H9 (cell line): ENCODE measurements at regions not wholly inside any gene's neighbourhood (a gene's known extent, or its start where the extent isn't known, plus 50 kb on each side); places are given as distances from the start of the nearest gene placed in this dataset.
A peak's percentile ranks its signal among the peaks of the same experiment; 100 is the strongest.

Source experiments
- DNase-seq: peaks from one replicate; pipeline ENCODE4 v3.0.0-alpha.2; 2017
- H2AFZ ChIP-seq: one replicate; pipeline ENCODE4 v1.6.1; 2013; ENCODE audit warnings: mild to moderate bottlenecking, low read length, control low read depth, moderate library complexity
- H2AK5ac ChIP-seq: 2 replicates; pipeline ENCODE4 v1.6.1; 2013; ENCODE audit warnings: low read length, control low read depth, mixed read lengths; ENCODE audit not compliant: insufficient read length
- H2BK120ac ChIP-seq: one replicate; pipeline ENCODE4 v1.6.1; 2013; ENCODE audit warnings: low read depth, mild to moderate bottlenecking, low read length, control low read depth, inconsistent platforms; ENCODE audit not compliant: poor library complexity, severe bottlenecking
- H2BK12ac ChIP-seq: 2 replicates; pipeline ENCODE4 v1.6.1; 2013; ENCODE audit warnings: low read length, control low read depth, mixed read lengths, low read depth; ENCODE audit not compliant: insufficient read length
- H2BK15ac ChIP-seq: 2 replicates; pipeline ENCODE4 v1.6.1; 2013; ENCODE audit warnings: low read depth, low read length, control low read depth
- H2BK20ac ChIP-seq: one replicate; pipeline ENCODE4 v1.6.1; 2013; ENCODE audit warnings: low read depth, mild to moderate bottlenecking, low read length, control low read depth, inconsistent platforms; ENCODE audit not compliant: poor library complexity, severe bottlenecking
- H2BK5ac ChIP-seq: 2 replicates; pipeline ENCODE4 v1.6.1; 2013; ENCODE audit warnings: low read length, control low read depth, mixed read lengths; ENCODE audit not compliant: insufficient read length
- H3K14ac ChIP-seq: 2 replicates; pipeline ENCODE4 v1.6.1; 2013; ENCODE audit warnings: low read length, control low read depth; ENCODE audit not compliant: insufficient read depth
- H3K18ac ChIP-seq: 2 replicates; pipeline ENCODE4 v1.6.1; 2013; ENCODE audit warnings: low read depth, mild to moderate bottlenecking, mixed read lengths, low read length, control low read depth; ENCODE audit not compliant: insufficient read length
- H3K23ac ChIP-seq: 2 replicates; pipeline ENCODE4 v1.6.1; 2013; ENCODE audit warnings: low read length, control low read depth, mixed read lengths, low read depth; ENCODE audit not compliant: insufficient read length
- H3K23me2 ChIP-seq: 2 replicates; pipeline ENCODE4 v1.6.1; 2013; ENCODE audit warnings: low read depth, mild to moderate bottlenecking, mixed read lengths, low read length, control low read depth; ENCODE audit not compliant: insufficient read length, poor library complexity, severe bottlenecking
- H3K27ac ChIP-seq: 2 replicates; pipeline ENCODE4 v1.5.1; 2013; ENCODE audit warnings: low read length, control low read depth, mixed read lengths, low read depth; ENCODE audit not compliant: insufficient read length
- H3K27me3 ChIP-seq: 2 replicates; pipeline ENCODE4 v1.6.1; 2013; ENCODE audit warnings: low read length, control low read depth, inconsistent platforms; ENCODE audit not compliant: insufficient read depth
- H3K4ac ChIP-seq: 2 replicates; pipeline ENCODE4 v1.6.1; 2013; ENCODE audit warnings: low read depth, mild to moderate bottlenecking, control low read depth, inconsistent platforms, low read length, moderate library complexity
- H3K4me1 ChIP-seq: 2 replicates; pipeline ENCODE4 v1.6.1; 2013; ENCODE audit warnings: low read length, control low read depth, inconsistent platforms; ENCODE audit not compliant: insufficient read depth
- H3K4me2 ChIP-seq: 2 replicates; pipeline ENCODE4 v1.6.1; 2013; ENCODE audit warnings: low read length, control low read depth, mixed read lengths; ENCODE audit not compliant: insufficient read length, insufficient read depth
- H3K56ac ChIP-seq: 2 replicates; pipeline ENCODE4 v1.6.1; 2013; ENCODE audit warnings: low read depth, mild to moderate bottlenecking, mixed read lengths, low read length, control low read depth; ENCODE audit not compliant: insufficient read length
- H3K79me1 ChIP-seq: 2 replicates; pipeline ENCODE4 v1.6.1; 2013; ENCODE audit warnings: low read depth, mild to moderate bottlenecking, moderate library complexity, low read length, control low read depth, inconsistent platforms; ENCODE audit not compliant: insufficient read depth, poor library complexity, severe bottlenecking
- H3K79me2 ChIP-seq: 2 replicates; pipeline ENCODE4 v1.6.1; 2013; ENCODE audit warnings: low read length, control low read depth, inconsistent platforms; ENCODE audit not compliant: insufficient read depth
- H3K9ac ChIP-seq: 2 replicates; pipeline ENCODE4 v1.6.1; 2013; ENCODE audit warnings: low read length, control low read depth, mixed read lengths; ENCODE audit not compliant: insufficient read length; ENCODE audit errors: extremely low read depth
- H3K9me3 ChIP-seq: one replicate; pipeline ENCODE4 v1.6.1; 2013; ENCODE audit warnings: low read depth, low read length, inconsistent platforms; ENCODE audit not compliant: control insufficient read depth
- H3T11ph ChIP-seq: one replicate; pipeline ENCODE4 v1.6.1; 2013; ENCODE audit warnings: mild to moderate bottlenecking, low read length, control low read depth, inconsistent platforms
- H4K20me1 ChIP-seq: one replicate; pipeline ENCODE4 v1.6.1; 2013; ENCODE audit not compliant: control insufficient read depth, insufficient read length, insufficient read depth
- H4K5ac ChIP-seq: 2 replicates; pipeline ENCODE4 v1.6.1; 2013; ENCODE audit warnings: low read depth, mild to moderate bottlenecking, mixed read lengths, low read length, control low read depth; ENCODE audit not compliant: insufficient read length
- H4K8ac ChIP-seq: replicated peaks from 2 replicates; pipeline ENCODE4 v1.6.1; 2013; ENCODE audit warnings: low read length, control low read depth, mixed read lengths, low read depth; ENCODE audit not compliant: insufficient read length
- H4K91ac ChIP-seq: 2 replicates; pipeline ENCODE4 v1.6.1; 2013; ENCODE audit warnings: low read depth, mild to moderate bottlenecking, moderate library complexity, mixed read lengths, low read length, control low read depth; ENCODE audit not compliant: insufficient read length
- H3K27ac Mint-ChIP-seq, 3 experiments: 2 replicates in 2 of 3; 3 replicates in 1 of 3; pipeline ENCODE4 v1.8.0; 2020 to 2021; ENCODE audit warnings: mixed read lengths in 3 of 3, mild to moderate bottlenecking in 1 of 3, moderate library complexity in 1 of 3
- H3K27me3 Mint-ChIP-seq: 2 replicates; pipeline ENCODE4 v1.8.0; 2021; ENCODE audit warnings: low read depth, mild to moderate bottlenecking, moderate library complexity, mixed read lengths
- H3K36me3 Mint-ChIP-seq, 3 experiments: 2 replicates in 2 of 3; 3 replicates in 1 of 3; pipeline ENCODE4 v1.8.0; 2020 to 2021; ENCODE audit warnings: low read depth in 3 of 3, mixed read lengths in 3 of 3; ENCODE audit not compliant: insufficient read depth in 1 of 3
- H3K4me1 Mint-ChIP-seq, 2 experiments: 2 replicates each; pipeline ENCODE4 v1.8.0; 2020; ENCODE audit warnings: mixed read lengths in 2 of 2
- H3K4me3 Mint-ChIP-seq, 2 experiments: 2 replicates in 1 of 2; 3 replicates in 1 of 2; pipeline ENCODE4 v1.8.0; 2020 to 2021; ENCODE audit warnings: mild to moderate bottlenecking in 2 of 2, mixed read lengths in 2 of 2, moderate library complexity in 1 of 2
- H3K9me3 Mint-ChIP-seq, 2 experiments: 2 replicates in 1 of 2; 3 replicates in 1 of 2; pipeline ENCODE4 v1.8.0; 2020; ENCODE audit warnings: mild to moderate bottlenecking in 2 of 2, mixed read lengths in 2 of 2, moderate library complexity in 1 of 2
- WGBS: extraction: QIAGEN DNeasy Blood & Tissue Kit; methylation state at CpG from one replicate; pipeline ENCODE4 v1.1.7; 2013; ENCODE audit warnings: missing lambda C conversion rate, low lambda C conversion rate, mixed read lengths; ENCODE audit not compliant: insufficient read length; ENCODE audit errors: extremely low coverage; 5-methylcytosine and 5-hydroxymethylcytosine counted together
- TF ChIP-seq, protein P1 (sequence below): fragments of 200-600 bp; sonication (generic); conservative IDR thresholded peaks from 3 replicates; pipeline ENCODE4 v1.8.0; 2021; ENCODE audit warnings: antibody characterized with exemption, mild to moderate bottlenecking

DNA sequence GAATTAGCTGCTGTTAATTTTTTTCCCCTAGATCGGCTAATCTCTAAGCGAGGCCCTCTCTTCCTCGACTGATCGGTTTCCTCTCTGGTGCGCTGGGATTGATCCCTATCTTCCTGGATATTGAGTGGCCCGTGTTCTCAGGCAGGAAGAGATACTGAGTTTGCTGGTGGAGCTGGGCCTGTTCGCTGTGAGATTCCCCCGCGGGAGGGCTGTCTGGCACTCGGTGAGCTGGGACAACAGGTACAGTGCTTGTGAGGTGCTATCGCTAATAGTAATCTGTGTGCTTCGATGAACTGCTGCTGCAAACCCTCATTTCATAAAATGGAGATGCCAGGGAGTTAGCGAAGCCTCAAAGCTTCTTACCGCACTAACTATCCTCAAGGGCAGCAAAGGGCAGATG, 310.3 kb downstream of the NXPE2 start:
- H3K27ac ChIP-seq = no peak overlapping the region
- no peak overlapping the region for H2BK12ac ChIP-seq
- H3K9me3 Mint-ChIP-seq = no peaks in the 10 kb centered on the region
- TF ChIP-seq, protein P1, sequence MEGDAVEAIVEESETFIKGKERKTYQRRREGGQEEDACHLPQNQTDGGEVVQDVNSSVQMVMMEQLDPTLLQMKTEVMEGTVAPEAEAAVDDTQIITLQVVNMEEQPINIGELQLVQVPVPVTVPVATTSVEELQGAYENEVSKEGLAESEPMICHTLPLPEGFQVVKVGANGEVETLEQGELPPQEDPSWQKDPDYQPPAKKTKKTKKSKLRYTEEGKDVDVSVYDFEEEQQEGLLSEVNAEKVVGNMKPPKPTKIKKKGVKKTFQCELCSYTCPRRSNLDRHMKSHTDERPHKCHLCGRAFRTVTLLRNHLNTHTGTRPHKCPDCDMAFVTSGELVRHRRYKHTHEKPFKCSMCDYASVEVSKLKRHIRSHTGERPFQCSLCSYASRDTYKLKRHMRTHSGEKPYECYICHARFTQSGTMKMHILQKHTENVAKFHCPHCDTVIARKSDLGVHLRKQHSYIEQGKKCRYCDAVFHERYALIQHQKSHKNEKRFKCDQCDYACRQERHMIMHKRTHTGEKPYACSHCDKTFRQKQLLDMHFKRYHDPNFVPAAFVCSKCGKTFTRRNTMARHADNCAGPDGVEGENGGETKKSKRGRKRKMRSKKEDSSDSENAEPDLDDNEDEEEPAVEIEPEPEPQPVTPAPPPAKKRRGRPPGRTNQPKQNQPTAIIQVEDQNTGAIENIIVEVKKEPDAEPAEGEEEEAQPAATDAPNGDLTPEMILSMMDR = no peak
- H3K4me1 Mint-ChIP-seq = peaks cover 3 to 11% of the 10 kb centered on the region in 2 experiments; a peak in 3 of 4 replicates
- no peaks in the 10 kb centered on the region for H3K27me3 ChIP-seq
- no CpG with 5 or more reads among the region's 14 CpGs for WGBS
- H4K8ac ChIP-seq = no peak overlapping the region
- no peak overlapping the region for H4K5ac ChIP-seq
- H3K23me2 ChIP-seq = no peaks in the 10 kb centered on the region
- H3K9ac ChIP-seq = no peak overlapping the region
- H3K79me1 ChIP-seq = no peaks in the 10 kb centered on the region
- H3K23ac ChIP-seq = no peak overlapping the region
- H3K27me3 Mint-ChIP-seq = no peaks in the 10 kb centered on the region; the same call in 1 of the 2 replicates
- H3K9me3 ChIP-seq = no peaks in the 10 kb centered on the region
- H3K4ac ChIP-seq = no peak overlapping the region
- H3K27ac Mint-ChIP-seq = peak overlapping the region in 1 of 3 experiments; percentile 45; a peak in 2 of 7 replicates
- no peaks in the 10 kb centered on the region for H3K4me1 ChIP-seq
- no peak overlapping the region for H3T11ph ChIP-seq
- H2BK5ac ChIP-seq = no peak overlapping the region
- H3K36me3 Mint-ChIP-seq = no peaks in the 10 kb centered on the region
- no peak overlapping the region for H2AK5ac ChIP-seq
- H2AFZ ChIP-seq = no peak overlapping the region
- H3K18ac ChIP-seq = no peak overlapping the region
- no peak for DNase-seq
- no peak overlapping the region for H3K4me3 Mint-ChIP-seq
- H3K14ac ChIP-seq = no peak overlapping the region
- no peak overlapping the region for H3K4me2 ChIP-seq
- H4K91ac ChIP-seq = no peak overlapping the region
- no peak overlapping the region for H2BK15ac ChIP-seq
- no peak overlapping the region for H3K56ac ChIP-seq
- H2BK20ac ChIP-seq = no peak overlapping the region
- no peaks in the 10 kb centered on the region for H3K79me2 ChIP-seq
- no peaks in the 10 kb centered on the region for H4K20me1 ChIP-seq
- H2BK120ac ChIP-seq = no peak overlapping the region
